Heart left ventricle (tissue), 13 donors: ENCODE measurements at regions not wholly inside any gene's neighbourhood (a gene's known extent, or its start where the extent isn't known, plus 50 kb on each side); places are given as distances from the start of the nearest gene placed in this dataset.

Experiments used
- POLR2A ChIP-seq, 2 donors: fragments of 450-650 bp; IDR thresholded peaks; one replicate each; pipeline ENCODE4 v1.6.1; 2017; ENCODE audit warnings: antibody characterized with exemption in 2 of 2, mild to moderate bottlenecking in 2 of 2, moderate library complexity in 2 of 2
- TF ChIP-seq, protein P1 (sequence below), 12 donors: fragments of 200-600 bp; sonication (generic) in 4 of 12; IDR thresholded peaks; one replicate each; pipeline versions ENCODE4 v1.5.0 to v1.8.0; 2018 to 2022; ENCODE audit warnings: antibody characterized with exemption in 12 of 12, mild to moderate bottlenecking in 5 of 12
- donor health status: ischemic (EF 13 %, LVEDD 7.1; RV severe dilation, severe dysfunction).
- donor health status: DM: no; HTN: yes; CAD: no.
- donor health status: DM: no; HTN: no; CAD: no.
- donor health status: ischemic (EF 25% LVEDD 6.9; RV normal size, moderate dysfunction).
- donor health status: ischemic (EF 25% LVEDD 5.7; RV mildly dilated, moderate dysfunction).
- donor health status: ischemic (EF 35%, LVEDD 5.7; RV mildly dilated, moderate dysfunction).
- donor health status: nonischemic (EF 11% LVEDD 7.7; RV severe dilation, severe dysfunction).
- donor health status: DM: yes; HTN: yes; CAD: no.
- donor health status: PGD.
- donor health status: ischemic (EF 29% LVEDD 5.4; RV normal size, mild dysfunction).
- donor health status: nonischemic (EF 23%, LVEDD 6.1; RV moderate dilation, normal function).

- no peak for TF ChIP-seq POLR2A (IDR thresholded peaks at IDR 0.05)
- TF ChIP-seq, protein P1, sequence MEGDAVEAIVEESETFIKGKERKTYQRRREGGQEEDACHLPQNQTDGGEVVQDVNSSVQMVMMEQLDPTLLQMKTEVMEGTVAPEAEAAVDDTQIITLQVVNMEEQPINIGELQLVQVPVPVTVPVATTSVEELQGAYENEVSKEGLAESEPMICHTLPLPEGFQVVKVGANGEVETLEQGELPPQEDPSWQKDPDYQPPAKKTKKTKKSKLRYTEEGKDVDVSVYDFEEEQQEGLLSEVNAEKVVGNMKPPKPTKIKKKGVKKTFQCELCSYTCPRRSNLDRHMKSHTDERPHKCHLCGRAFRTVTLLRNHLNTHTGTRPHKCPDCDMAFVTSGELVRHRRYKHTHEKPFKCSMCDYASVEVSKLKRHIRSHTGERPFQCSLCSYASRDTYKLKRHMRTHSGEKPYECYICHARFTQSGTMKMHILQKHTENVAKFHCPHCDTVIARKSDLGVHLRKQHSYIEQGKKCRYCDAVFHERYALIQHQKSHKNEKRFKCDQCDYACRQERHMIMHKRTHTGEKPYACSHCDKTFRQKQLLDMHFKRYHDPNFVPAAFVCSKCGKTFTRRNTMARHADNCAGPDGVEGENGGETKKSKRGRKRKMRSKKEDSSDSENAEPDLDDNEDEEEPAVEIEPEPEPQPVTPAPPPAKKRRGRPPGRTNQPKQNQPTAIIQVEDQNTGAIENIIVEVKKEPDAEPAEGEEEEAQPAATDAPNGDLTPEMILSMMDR (IDR thresholded peaks at IDR 0.05), result no peak
Measured at GRCh38 chr20:58583176-58583575, 67.9 kb upstream of the STX16 start.
